Head of caudate nucleus (tissue), 42 donors: ENCODE measurements at regions not wholly inside any gene's neighbourhood (a gene's known extent, or its start where the extent isn't known, plus 50 kb on each side); places are given as distances from the start of the nearest gene placed in this dataset.

Source experiments
- DNase-seq, 42 donors: peaks; one replicate each; pipeline versions ENCODE4 v3.0.0 to v3.0.0-alpha.2; 2020 to 2021; ENCODE audit warnings: mixed read lengths in 7 of 42
- intact Hi-C: fragments of 100-400 bp; cut with DNase I; formaldehyde crosslinking; loops from one replicate; pipeline ENCODE4 v1.15.0; 2022

GRCh38 chr4:53682908-53683307 lies 91.6 kb upstream of the LNX1 start:
- peak in 39 of 42 donors; percentile 8 to 89 (median 49) for DNase-seq
- intact Hi-C loops = no loop called here

- DNase-seq = no peak
- intact Hi-C loops = no loop called here
Observed at GRCh38 chr4:53682196-53682595, 90.9 kb upstream of the LNX1 start.

DNA sequence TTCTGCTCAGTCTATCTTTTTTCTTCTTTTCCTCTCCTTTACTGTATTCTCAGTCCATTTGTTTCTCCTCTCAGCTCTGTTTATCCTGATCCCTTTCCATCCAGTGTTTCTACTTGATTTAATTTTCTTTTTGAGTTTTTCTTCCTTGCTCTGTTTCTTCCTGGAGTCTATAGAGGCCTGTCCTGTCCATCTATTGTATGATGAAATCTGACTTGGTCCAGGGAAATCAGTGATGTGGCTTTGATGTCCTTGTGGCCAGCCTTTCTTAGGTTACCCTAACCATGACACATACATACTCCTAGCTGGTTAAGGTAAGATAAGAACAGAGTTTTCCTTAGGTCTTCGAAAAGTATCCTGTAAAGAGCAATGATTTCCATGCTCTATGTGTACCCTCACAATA lies 89.3 kb upstream of the LNX1 start:
- DNase-seq = no peak
- intact Hi-C loops = no loop called here

DNA sequence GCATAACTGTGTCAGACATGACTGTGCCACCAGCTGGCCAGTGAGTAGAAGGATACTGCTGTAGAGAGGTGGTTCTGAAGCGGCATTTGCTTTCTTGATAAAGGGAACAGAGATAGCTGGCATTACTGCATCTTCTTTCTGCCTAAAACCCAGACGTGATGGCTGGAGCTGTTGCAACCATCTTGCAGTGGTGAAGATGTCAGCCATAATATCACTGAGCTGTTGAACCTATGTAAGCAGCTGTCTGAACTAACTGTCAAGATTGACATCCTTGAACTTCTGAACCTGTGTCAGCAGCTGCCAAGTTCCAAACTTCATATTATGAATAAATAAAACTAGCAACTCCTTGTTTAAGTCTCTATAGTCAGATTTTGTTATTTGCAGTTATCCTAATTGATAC lies 88.9 kb upstream of the LNX1 start:
- DNase-seq = no peak
- intact Hi-C loops = no loop called here

DNA sequence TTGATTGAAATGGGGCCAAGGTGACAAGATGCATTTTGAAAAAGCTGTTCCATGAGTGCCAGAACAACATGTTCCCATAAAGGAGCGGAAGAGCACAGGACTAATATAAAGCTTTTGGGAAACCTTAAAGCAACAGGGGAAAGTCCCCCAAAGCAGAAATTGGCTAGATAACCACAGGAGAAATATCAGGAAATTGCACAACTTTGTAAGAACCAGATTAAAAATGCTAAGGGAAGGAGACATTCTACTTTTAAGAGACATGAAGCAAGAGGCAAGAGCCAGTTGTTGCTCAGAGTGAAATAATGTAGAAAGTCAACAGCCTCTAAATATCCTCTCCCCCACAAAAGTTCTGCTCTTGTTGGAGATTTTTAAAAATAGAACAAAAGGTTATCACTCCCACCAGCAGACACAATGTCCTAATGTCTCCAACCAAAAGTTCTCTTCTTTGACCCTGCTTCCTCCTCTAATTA lies 85.2 kb upstream of the LNX1 start:
- no peak for DNase-seq
- intact Hi-C loops = no loop called here

DNA sequence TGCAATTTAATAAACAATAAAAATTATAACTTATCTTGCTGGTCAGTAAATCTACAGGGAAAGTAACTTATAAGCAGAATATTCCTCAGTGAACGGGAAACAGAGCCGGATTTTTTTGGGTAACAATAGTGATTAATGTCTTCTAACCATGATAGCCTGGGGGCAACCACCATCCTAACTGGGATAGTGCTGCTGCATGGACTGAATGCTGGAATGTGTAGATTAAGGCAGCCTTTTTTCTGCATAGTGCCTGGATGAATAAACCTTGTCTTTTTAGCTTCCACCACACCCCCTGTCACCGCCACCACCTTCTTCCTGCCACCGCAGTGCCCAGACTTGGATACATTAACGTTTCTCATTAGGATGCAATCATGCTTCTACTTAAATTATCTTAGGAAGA lies 83.6 kb upstream of the LNX1 start:
- intact Hi-C loops = no loop called here
- no peak for DNase-seq

GRCh38 chr4:53672873-53673272 lies 81.6 kb upstream of the LNX1 start:
- intact Hi-C loops = no loop called here
- DNase-seq = no peak

DNA sequence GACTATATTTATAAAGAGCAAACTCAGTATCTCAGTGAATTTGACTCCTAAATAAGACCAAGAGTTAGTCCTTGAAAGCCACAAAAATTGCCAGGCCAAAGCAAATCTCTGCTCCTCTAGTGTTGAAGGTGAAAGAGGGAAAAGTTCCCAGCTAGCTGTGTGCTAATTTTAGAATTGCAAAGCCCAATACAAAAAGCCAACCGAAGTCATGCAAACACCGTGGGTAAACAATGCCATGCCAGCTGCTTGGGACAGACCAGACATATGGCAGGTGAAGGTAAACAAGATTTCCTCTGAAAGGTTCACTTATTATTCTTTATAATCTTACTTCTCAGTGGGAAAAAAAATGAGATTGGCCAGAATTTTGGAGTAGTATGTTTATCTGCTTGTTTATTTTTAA lies 80.5 kb upstream of the LNX1 start:
- intact Hi-C loops = no loop called here
- no peak for DNase-seq

GRCh38 chr4:53659737-53660136 lies 68.5 kb upstream of the LNX1 start:
- no peak for DNase-seq
- intact Hi-C loops = no loop called here

GRCh38 chr4:53659112-53659511 lies 67.8 kb upstream of the LNX1 start:
- intact Hi-C loops = no loop called here
- no peak for DNase-seq

GRCh38 chr4:53658029-53658428 lies 66.7 kb upstream of the LNX1 start:
- intact Hi-C loops = no loop called here
- DNase-seq = no peak

- DNase-seq = no peak
- intact Hi-C loops = no loop called here
Observed at GRCh38 chr4:53656421-53656981, 65.2 kb upstream of the LNX1 start.

- intact Hi-C loops = no loop called here
- DNase-seq = peak in 1 of 42 donors; percentile 11
Observed at GRCh38 chr4:53654300-53654758, 63.0 kb upstream of the LNX1 start.

DNA sequence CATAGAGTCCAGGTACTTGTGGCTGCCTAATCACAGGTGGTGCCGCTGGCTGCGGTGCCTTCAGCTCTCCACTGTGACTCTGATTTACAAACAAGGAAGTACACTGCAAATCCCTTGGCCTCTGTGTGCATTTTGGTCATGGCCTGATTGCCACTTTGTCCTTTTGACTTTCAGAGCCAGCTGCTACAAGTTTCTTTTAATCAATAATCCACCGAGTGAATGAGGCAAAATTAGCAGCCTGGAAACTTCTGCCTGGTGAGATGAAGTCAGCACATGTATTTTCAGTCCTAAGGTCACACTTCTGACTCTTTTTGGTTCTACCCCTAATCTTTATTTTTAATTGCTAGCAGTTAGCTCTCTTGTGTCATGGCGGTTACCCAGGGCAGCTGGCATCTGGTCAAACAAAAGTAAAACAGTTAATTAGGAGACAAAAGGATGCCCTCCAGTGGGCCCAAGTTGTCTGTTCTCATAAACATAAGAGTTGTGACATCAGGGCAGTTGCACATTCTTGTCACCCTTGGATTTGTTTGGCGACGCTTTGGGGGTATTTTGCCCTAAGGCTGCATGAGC lies 62.3 kb upstream of the LNX1 start:
- DNase-seq = no peak
- intact Hi-C loops = no loop called here

- DNase-seq = no peak
- intact Hi-C loops = no loop called here
Observed at GRCh38 chr4:53651156-53651735, 60.0 kb upstream of the LNX1 start.

GRCh38 chr4:53649357-53649756 lies 58.1 kb upstream of the LNX1 start:
- DNase-seq = no peak

DNA sequence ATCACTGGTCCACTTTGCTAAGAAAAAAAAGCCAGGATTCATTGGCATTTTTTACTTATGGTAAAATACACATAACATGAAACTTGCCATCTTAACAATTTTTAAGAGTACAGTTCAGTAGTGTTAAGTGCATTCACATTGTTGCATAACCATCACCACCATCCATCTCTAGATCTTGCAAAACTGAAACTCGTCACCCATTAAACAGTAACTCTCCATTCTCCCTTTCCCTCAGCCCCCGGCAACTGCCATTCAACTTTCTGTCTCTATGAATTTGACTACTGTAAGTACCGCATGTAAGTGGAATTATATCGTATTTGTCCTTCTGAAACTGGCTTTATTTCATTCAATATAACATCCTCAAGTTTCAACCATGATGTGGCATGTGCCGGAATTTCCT lies 56.3 kb upstream of the LNX1 start:
- no peak for DNase-seq
- intact Hi-C loops = no loop called here

More at GRCh38 chr4:53649357-53649756, 58.1 kb upstream of the LNX1 start:
- intact Hi-C loops = no loop called here

- DNase-seq = no peak
- intact Hi-C loops = no loop called here
Observed at GRCh38 chr4:53646795-53647194, 55.5 kb upstream of the LNX1 start.

GRCh38 chr4:53645108-53645507 lies 53.8 kb upstream of the LNX1 start:
- intact Hi-C loops = no loop called here
- no peak for DNase-seq

GRCh38 chr4:53644607-53645006 lies 53.3 kb upstream of the LNX1 start:
- no peak for DNase-seq
- intact Hi-C loops = no loop called here
